MM.1S (cell line): ENCODE measurements at regions not wholly inside any gene's neighbourhood (a gene's known extent, or its start where the extent isn't known, plus 50 kb on each side); places are given as distances from the start of the nearest gene placed in this dataset.

Source experiments
- EZH2 ChIP-seq: fragments of 300-600 bp; sonication (generic); optimal IDR thresholded peaks from 2 replicates; pipeline ENCODE3; 2017; ENCODE audit warnings: low read depth, mild to moderate bottlenecking, antibody characterized with exemption, low read length, mixed read lengths
- TF ChIP-seq, protein P1 (sequence below): fragments of 300-600 bp; sonication (generic); IDR thresholded peaks from 2 replicates; pipeline ENCODE4 v1.5.1; 2016; ENCODE audit warnings: antibody characterized with exemption, low read length, mixed read lengths

GRCh38 chr5:13201022-13201421 is 743.5 kb downstream of the DNAH5 start:
- TF ChIP-seq, protein P1, sequence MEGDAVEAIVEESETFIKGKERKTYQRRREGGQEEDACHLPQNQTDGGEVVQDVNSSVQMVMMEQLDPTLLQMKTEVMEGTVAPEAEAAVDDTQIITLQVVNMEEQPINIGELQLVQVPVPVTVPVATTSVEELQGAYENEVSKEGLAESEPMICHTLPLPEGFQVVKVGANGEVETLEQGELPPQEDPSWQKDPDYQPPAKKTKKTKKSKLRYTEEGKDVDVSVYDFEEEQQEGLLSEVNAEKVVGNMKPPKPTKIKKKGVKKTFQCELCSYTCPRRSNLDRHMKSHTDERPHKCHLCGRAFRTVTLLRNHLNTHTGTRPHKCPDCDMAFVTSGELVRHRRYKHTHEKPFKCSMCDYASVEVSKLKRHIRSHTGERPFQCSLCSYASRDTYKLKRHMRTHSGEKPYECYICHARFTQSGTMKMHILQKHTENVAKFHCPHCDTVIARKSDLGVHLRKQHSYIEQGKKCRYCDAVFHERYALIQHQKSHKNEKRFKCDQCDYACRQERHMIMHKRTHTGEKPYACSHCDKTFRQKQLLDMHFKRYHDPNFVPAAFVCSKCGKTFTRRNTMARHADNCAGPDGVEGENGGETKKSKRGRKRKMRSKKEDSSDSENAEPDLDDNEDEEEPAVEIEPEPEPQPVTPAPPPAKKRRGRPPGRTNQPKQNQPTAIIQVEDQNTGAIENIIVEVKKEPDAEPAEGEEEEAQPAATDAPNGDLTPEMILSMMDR = no peak
- TF ChIP-seq EZH2 = no peak
